IMR-90 (cell line): ENCODE measurements at regions not wholly inside any gene's neighbourhood (a gene's known extent, or its start where the extent isn't known, plus 50 kb on each side); places are given as distances from the start of the nearest gene placed in this dataset.

Experiments
- ATAC-seq: fragments of 200-7000 bp; cut with Tn5 transposase; 2 replicates; pipeline ENCODE4 v1.9.1; 2020; ENCODE audit warnings: low read depth, mild to moderate bottlenecking, moderate library complexity
- BruUV-seq: library from RNA; stranded (reverse); fragments of 400-500 nt; replicated peaks from 2 replicates; lab custom pipeline; 2021; lab: Mats Ljungman, UMichigan
- CTCF ChIA-PET: fragments of 300-600 bp; formaldehyde crosslinking; extraction: SDS; loops from one replicate; lab custom pipeline; 2021; ENCODE audit warnings: antibody characterized with exemption; lab: Yijun Ruan, JAX
- POLR2A ChIA-PET: fragments of 300-600 bp; sonication (Branson Sonifier 250); formaldehyde crosslinking; loops from one replicate; lab custom pipeline; 2022; ENCODE audit warnings: antibody characterized with exemption; ENCODE audit not compliant: unreplicated experiment; lab: Charles Lee
- DNase-seq: peaks from one replicate; pipeline ENCODE4 v3.0.0; 2013
- H2AFZ ChIP-seq: replicated peaks from 2 replicates; pipeline ENCODE3; 2013; ENCODE audit warnings: low read length, mild to moderate bottlenecking; ENCODE audit not compliant: poor library complexity
- H2AK5ac ChIP-seq: 2 replicates; pipeline ENCODE4 v1.6.1; 2013; ENCODE audit warnings: low read depth, low read length, inconsistent platforms
- H2AK9ac ChIP-seq: replicated peaks from 2 replicates; pipeline ENCODE3; 2013; ENCODE audit warnings: mild to moderate bottlenecking, low read depth, low read length, moderate library complexity; ENCODE audit not compliant: poor library complexity
- H2BK120ac ChIP-seq: 2 replicates; pipeline ENCODE4 v1.6.1; 2013; ENCODE audit warnings: low read depth, low read length, inconsistent platforms
- H2BK15ac ChIP-seq: 3 replicates; pipeline ENCODE4 v1.6.1; 2013; ENCODE audit warnings: low read depth, low read length, inconsistent platforms
- H2BK20ac ChIP-seq: 2 replicates; pipeline ENCODE4 v1.6.1; 2013; ENCODE audit warnings: low read depth, mild to moderate bottlenecking, inconsistent platforms, low read length, moderate library complexity
- H2BK5ac ChIP-seq: 2 replicates; pipeline ENCODE4 v1.6.1; 2013; ENCODE audit warnings: mild to moderate bottlenecking, low read depth, low read length, inconsistent platforms; ENCODE audit not compliant: poor library complexity, severe bottlenecking
- H3K14ac ChIP-seq: replicated peaks from 2 replicates; pipeline ENCODE4 v1.6.1; 2013; ENCODE audit warnings: low read depth, low read length, inconsistent platforms
- H3K18ac ChIP-seq: 2 replicates; pipeline ENCODE4 v1.6.1; 2013; ENCODE audit warnings: low read depth, low read length, control low read depth
- H3K23ac ChIP-seq: 2 replicates; pipeline ENCODE4 v1.6.1; 2013; ENCODE audit warnings: low read depth, low read length, inconsistent platforms
- H3K27ac ChIP-seq: 2 replicates; pipeline ENCODE4 v1.5.1; 2013; ENCODE audit warnings: mild to moderate bottlenecking, control low read depth, low read length; ENCODE audit not compliant: insufficient read depth
- H3K27me3 ChIP-seq: 2 replicates; pipeline ENCODE4 v1.6.1; 2013; ENCODE audit warnings: low read length; ENCODE audit not compliant: control insufficient read depth, insufficient read depth
- H3K36me3 ChIP-seq: 2 replicates; pipeline ENCODE4 v1.6.1; 2013; ENCODE audit warnings: low read length, mixed read lengths; ENCODE audit not compliant: control insufficient read depth, insufficient read depth
- H3K4ac ChIP-seq: 2 replicates; pipeline ENCODE4 v1.6.1; 2013; ENCODE audit warnings: low read depth, low read length, inconsistent platforms
- H3K4me1 ChIP-seq: 2 replicates; pipeline ENCODE4 v1.6.1; 2013; ENCODE audit warnings: low read length, mixed read lengths; ENCODE audit not compliant: control insufficient read depth, insufficient read depth
- H3K4me2 ChIP-seq: 2 replicates; pipeline ENCODE4 v1.6.1; 2013; ENCODE audit warnings: low read depth, mild to moderate bottlenecking, control low read depth, low read length, moderate library complexity
- H3K4me3 ChIP-seq: 2 replicates; pipeline ENCODE4 v1.5.1; 2013; ENCODE audit warnings: low read depth, mild to moderate bottlenecking, control low read depth, low read length, moderate library complexity; ENCODE audit not compliant: insufficient read depth
- H3K56ac ChIP-seq: 2 replicates; pipeline ENCODE4 v1.6.1; 2013; ENCODE audit warnings: low read length, inconsistent platforms; ENCODE audit not compliant: insufficient read depth; ENCODE audit errors: extremely low read depth
- H3K79me1 ChIP-seq, 2 experiments: 2 replicates each; pipeline ENCODE4 v1.6.1; 2013; ENCODE audit warnings: low read length in 2 of 2, inconsistent platforms in 1 of 2, low read depth in 1 of 2
- H3K9ac ChIP-seq: 2 replicates; pipeline ENCODE4 v1.6.1; 2013; ENCODE audit warnings: low read depth, low read length, control low read depth
- H3K9me1 ChIP-seq: 2 replicates; pipeline ENCODE4 v1.6.1; 2013; ENCODE audit warnings: low read length, inconsistent platforms; ENCODE audit not compliant: insufficient read depth
- H3K9me3 ChIP-seq: 2 replicates; pipeline ENCODE4 v1.6.1; 2013; ENCODE audit warnings: low read length; ENCODE audit not compliant: control insufficient read depth, insufficient read depth
- H4K20me1 ChIP-seq: 2 replicates; pipeline ENCODE4 v1.6.1; 2013; ENCODE audit warnings: low read length, inconsistent platforms; ENCODE audit not compliant: insufficient read depth
- H4K5ac ChIP-seq: 2 replicates; pipeline ENCODE4 v1.6.1; 2013; ENCODE audit warnings: mild to moderate bottlenecking, low read depth, low read length, control low read depth
- H4K8ac ChIP-seq, 2 experiments: 2 replicates each; pipeline ENCODE4 v1.6.1; 2013; ENCODE audit warnings: low read depth in 2 of 2, low read length in 2 of 2, control low read depth in 1 of 2, inconsistent platforms in 1 of 2
- H4K91ac ChIP-seq: 2 replicates; pipeline ENCODE4 v1.6.1; 2013; ENCODE audit warnings: low read depth, low read length, inconsistent platforms; ENCODE audit not compliant: insufficient read depth
- BHLHE40 ChIP-seq: fragments of 150-350 bp; IDR thresholded peaks from 2 replicates; pipeline ENCODE4 v1.6.1; 2016; ENCODE audit warnings: mild to moderate bottlenecking, low read depth, low read length
- CEBPB ChIP-seq: IDR thresholded peaks from 2 replicates; pipeline ENCODE4 v1.6.1; 2012; ENCODE audit warnings: low read depth, low read length, improper control_type of control experiment
- CHD1 ChIP-seq: IDR thresholded peaks from 2 replicates; pipeline ENCODE4 v1.6.1; 2012; ENCODE audit warnings: low read depth, low read length, improper control_type of control experiment
- ELK1 ChIP-seq: fragments of 150-350 bp; IDR thresholded peaks from 2 replicates; pipeline ENCODE4 v1.6.1; 2016; ENCODE audit warnings: low read depth, mild to moderate bottlenecking, low read length, moderate library complexity, borderline replicate concordance
- FOS ChIP-seq: fragments of 150-350 bp; IDR thresholded peaks from 2 replicates; pipeline ENCODE4 v1.6.1; 2016; ENCODE audit warnings: low read depth, low read length
- MAFK ChIP-seq: IDR thresholded peaks from 2 replicates; pipeline ENCODE4 v1.6.1; 2012; ENCODE audit warnings: low read depth, low read length, improper control_type of control experiment
- MAZ ChIP-seq: IDR thresholded peaks from 2 replicates; pipeline ENCODE4 v1.6.1; 2012; ENCODE audit warnings: low read depth, mild to moderate bottlenecking, low read length, improper control_type of control experiment, moderate library complexity, borderline replicate concordance
- MXI1 ChIP-seq: IDR thresholded peaks from 2 replicates; pipeline ENCODE4 v1.6.1; 2012; ENCODE audit warnings: low read depth, mild to moderate bottlenecking, low read length, moderate library complexity, borderline replicate concordance
- NFE2L2 ChIP-seq: fragments of 150-350 bp; IDR thresholded peaks from 2 replicates; pipeline ENCODE4 v1.6.1; 2016; ENCODE audit warnings: low read depth, mild to moderate bottlenecking, low read length
- POLR2A ChIP-seq: IDR thresholded peaks from 2 replicates; pipeline ENCODE4 v1.6.1; 2012; ENCODE audit warnings: mild to moderate bottlenecking, low read depth, low read length
- RAD21 ChIP-seq: IDR thresholded peaks from 2 replicates; pipeline ENCODE4 v1.6.1; 2012; ENCODE audit warnings: low read length, improper control_type of control experiment
- RCOR1 ChIP-seq: IDR thresholded peaks from 2 replicates; pipeline ENCODE4 v1.6.1; 2012; ENCODE audit warnings: mild to moderate bottlenecking, low read length, improper control_type of control experiment; ENCODE audit not compliant: insufficient replicate concordance
- RFX5 ChIP-seq: IDR thresholded peaks from 2 replicates; pipeline ENCODE4 v1.8.0; 2012; ENCODE audit warnings: low read depth, mild to moderate bottlenecking, low read length, moderate library complexity
- SMC3 ChIP-seq: fragments of 150-350 bp; IDR thresholded peaks from 2 replicates; pipeline ENCODE4 v1.6.1; 2016; ENCODE audit warnings: low read depth, mild to moderate bottlenecking, antibody characterized with exemption, low read length, moderate library complexity
- USF2 ChIP-seq: fragments of 150-350 bp; IDR thresholded peaks from 2 replicates; pipeline ENCODE4 v1.6.1; 2017; ENCODE audit warnings: mild to moderate bottlenecking, antibody characterized with exemption, low read length, low read depth
- WGBS, 2 experiments: methylation state at CpG; one replicate each; pipeline versions ENCODE4 v1.1.5 to v1.1.7; 2013; ENCODE audit warnings: missing lambda C conversion rate in 2 of 2; ENCODE audit not compliant: insufficient read length in 1 of 2; ENCODE audit errors: extremely low coverage in 2 of 2; 5-methylcytosine and 5-hydroxymethylcytosine counted together
- dilution Hi-C: fragments of 300-500 bp; cut with HindIII; formaldehyde crosslinking; loops from one replicate; pipeline ENCODE4 v1.14.3; 2018; ENCODE audit warnings: low sequenced_read_pairs; ENCODE audit not compliant: unreplicated experiment
- in situ Hi-C: fragments of 300-500 bp; cut with MboI; formaldehyde crosslinking; loops from 3 replicates; pipeline ENCODE4 v1.14.3; 2019; ENCODE audit warnings: low sequenced_read_pairs, inconsistent platforms, mixed read lengths
- intact Hi-C: fragments of 100-400 bp; cut with micrococcal nuclease; formaldehyde crosslinking; loops from 2 replicates; pipeline ENCODE4 v1.10.0; 2022
- TF ChIP-seq, protein P1 (sequence below): conservative IDR thresholded peaks from 2 replicates; pipeline ENCODE4 v1.5.1; 2012; ENCODE audit warnings: mild to moderate bottlenecking, low read depth, low read length, improper control_type of control experiment

DNA sequence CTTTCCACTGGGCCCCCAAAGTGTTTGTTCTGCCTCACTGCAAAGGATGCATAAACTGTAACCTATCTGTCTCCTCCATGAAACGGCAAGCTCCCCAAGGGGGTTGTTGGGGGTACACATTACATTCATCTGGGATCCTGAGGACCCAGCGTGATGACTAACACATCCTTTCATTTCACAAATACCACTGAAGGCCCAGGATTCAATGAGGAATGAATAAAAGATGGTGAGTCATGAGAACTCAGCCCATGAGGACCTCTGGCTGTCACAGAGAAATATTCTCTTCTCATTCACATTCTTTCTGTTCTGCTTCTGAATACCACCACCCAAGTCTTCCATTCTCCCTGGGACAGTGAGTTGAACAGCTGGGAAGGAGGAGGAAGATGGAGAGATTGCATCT lies 149.8 kb downstream of the RBFOX3 start:
- Histone ChIP-seq H3K14ac (no peak overlapping the region), H2BK20ac (no peak overlapping the region), H3K4me2 (no peak overlapping the region), H2AK5ac (no peak overlapping the region), H2AK9ac (no peak overlapping the region), H2BK15ac (no peak overlapping the region), H3K56ac (no peak overlapping the region), H3K9me3 (no peaks in the 10 kb centered on the region), H3K23ac (no peak overlapping the region), H3K4ac (no peak overlapping the region), H3K4me1 (no peaks in the 10 kb centered on the region), H3K4me3 (no peak overlapping the region), H4K8ac (no peak overlapping the region), H4K5ac (no peak overlapping the region), H3K9ac (no peak overlapping the region), H4K20me1 (no peaks in the 10 kb centered on the region), H2BK5ac (no peak overlapping the region), H3K27ac (no peak overlapping the region), H2BK120ac (no peak overlapping the region), H3K18ac (no peak overlapping the region), H3K79me1 (no peaks in the 10 kb centered on the region), H3K36me3 (no peaks in the 10 kb centered on the region), H3K9me1 (no peaks in the 10 kb centered on the region), H4K91ac (no peak overlapping the region), H3K27me3 (no peaks in the 10 kb centered on the region), H2AFZ (no peak overlapping the region)
- intact Hi-C loops (no loop called here), in situ Hi-C loops (no loop called here), dilution Hi-C loops (no loop called here)
- TF ChIP-seq RAD21 (no peak), USF2 (no peak), MXI1 (no peak), BHLHE40 (no peak), NFE2L2 (no peak), MAFK (no peak), RFX5 (no peak), RCOR1 (no peak), POLR2A (no peak), ELK1 (no peak), MAZ (no peak), FOS (no peak), SMC3 (no peak), CEBPB (no peak), CHD1 (no peak)
- TF ChIP-seq, protein P1, sequence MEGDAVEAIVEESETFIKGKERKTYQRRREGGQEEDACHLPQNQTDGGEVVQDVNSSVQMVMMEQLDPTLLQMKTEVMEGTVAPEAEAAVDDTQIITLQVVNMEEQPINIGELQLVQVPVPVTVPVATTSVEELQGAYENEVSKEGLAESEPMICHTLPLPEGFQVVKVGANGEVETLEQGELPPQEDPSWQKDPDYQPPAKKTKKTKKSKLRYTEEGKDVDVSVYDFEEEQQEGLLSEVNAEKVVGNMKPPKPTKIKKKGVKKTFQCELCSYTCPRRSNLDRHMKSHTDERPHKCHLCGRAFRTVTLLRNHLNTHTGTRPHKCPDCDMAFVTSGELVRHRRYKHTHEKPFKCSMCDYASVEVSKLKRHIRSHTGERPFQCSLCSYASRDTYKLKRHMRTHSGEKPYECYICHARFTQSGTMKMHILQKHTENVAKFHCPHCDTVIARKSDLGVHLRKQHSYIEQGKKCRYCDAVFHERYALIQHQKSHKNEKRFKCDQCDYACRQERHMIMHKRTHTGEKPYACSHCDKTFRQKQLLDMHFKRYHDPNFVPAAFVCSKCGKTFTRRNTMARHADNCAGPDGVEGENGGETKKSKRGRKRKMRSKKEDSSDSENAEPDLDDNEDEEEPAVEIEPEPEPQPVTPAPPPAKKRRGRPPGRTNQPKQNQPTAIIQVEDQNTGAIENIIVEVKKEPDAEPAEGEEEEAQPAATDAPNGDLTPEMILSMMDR = no peak
- peak; percentile 11 for DNase-seq
- no peak for ATAC-seq
- CTCF ChIA-PET = no interaction called here
- POLR2A ChIA-PET = no interaction called here
- BruUV-seq = no TSS peak
- WGBS, 2 experiments = no CpG with 5 or more reads among the region's 2 CpGs
